ENCODE measurements at regions not wholly inside any gene's neighbourhood (a gene's known extent, or its start where the extent isn't known, plus 50 kb on each side); places are given as distances from the start of the nearest gene placed in this dataset.
A peak's percentile ranks its signal among the peaks of the same experiment; 100 is the strongest.

GRCh38 chr18:72180689-72181088, 363.5 kb downstream of the CBLN2 start:
- no peak for DNase-seq

- DNase-seq = no peak
Observed at GRCh38 chr18:72174972-72175649, 369.0 kb downstream of the CBLN2 start.

GRCh38 chr18:72171596-72171995, 372.5 kb downstream of the CBLN2 start:
- DNase-seq = no peak

GRCh38 chr18:72161691-72162090, 382.5 kb downstream of the CBLN2 start:
- DNase-seq = no peak

- DNase-seq = no peak
Observed at GRCh38 chr18:72160510-72161445, 383.4 kb downstream of the CBLN2 start.

- DNase-seq = no peak
Observed at GRCh38 chr18:72155327-72155726, 388.8 kb downstream of the CBLN2 start.

- no peak for DNase-seq
Observed at GRCh38 chr18:72154926-72155325, 389.2 kb downstream of the CBLN2 start.

GRCh38 chr18:72152935-72153334, 391.2 kb downstream of the CBLN2 start:
- no peak for DNase-seq

GRCh38 chr18:72147830-72148229, 396.3 kb downstream of the CBLN2 start:
- DNase-seq = no peak

GRCh38 chr18:72140007-72140406, 404.1 kb downstream of the CBLN2 start:
- no peak for DNase-seq

GRCh38 chr18:72128649-72129048, 415.5 kb downstream of the CBLN2 start:
- DNase-seq = no peak

- DNase-seq = no peak
Observed at GRCh38 chr18:72122103-72122502, 422.0 kb downstream of the CBLN2 start.

GRCh38 chr18:72119082-72119481, 425.1 kb downstream of the CBLN2 start:
- no peak for DNase-seq

GRCh38 chr18:72114801-72115594, 429.1 kb downstream of the CBLN2 start:
- no peak for DNase-seq

- no peak for DNase-seq
Observed at GRCh38 chr18:72107647-72108383, 436.3 kb downstream of the CBLN2 start.

GRCh38 chr18:72104851-72105250, 439.3 kb downstream of the CBLN2 start:
- DNase-seq = no peak

- no peak for DNase-seq
Observed at GRCh38 chr18:72102412-72102811, 441.7 kb downstream of the CBLN2 start.

- DNase-seq = no peak
Observed at GRCh38 chr18:72100465-72101004, 443.6 kb downstream of the CBLN2 start.

GRCh38 chr18:72091369-72091768, 452.8 kb downstream of the CBLN2 start:
- no peak for DNase-seq

- DNase-seq = no peak
Observed at GRCh38 chr18:72089432-72089831, 454.7 kb downstream of the CBLN2 start.

- peak; percentile 31 for DNase-seq
Observed at GRCh38 chr18:72086421-72086820, 457.7 kb downstream of the CBLN2 start.

GRCh38 chr18:72075040-72075439, 469.1 kb downstream of the CBLN2 start:
- DNase-seq = no peak

All from NCI-H2029 treated with DMSO at 0.1 percent for 48 hours (cell line).